ENCODE measurements at regions not wholly inside any gene's neighbourhood (a gene's known extent, or its start where the extent isn't known, plus 50 kb on each side); places are given as distances from the start of the nearest gene placed in this dataset.

DNA sequence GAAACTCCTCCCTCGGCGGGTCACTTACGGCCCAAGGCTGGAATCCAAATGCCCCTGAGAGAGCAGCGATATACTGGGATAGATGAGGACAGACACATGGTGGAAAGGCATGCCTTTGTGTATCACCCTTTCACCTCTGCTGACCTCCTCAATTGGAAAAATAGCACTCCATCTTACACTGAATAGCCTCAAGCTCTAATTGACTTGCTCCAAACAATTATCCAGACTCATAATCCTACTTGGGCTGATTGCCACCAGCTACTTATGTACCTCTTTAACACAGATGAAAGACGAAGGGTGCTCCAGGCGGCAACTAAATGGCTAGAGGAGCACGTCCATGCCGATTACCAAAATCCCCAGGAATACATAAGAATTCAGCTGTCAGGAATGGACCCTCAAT is 1142.2 kb downstream of the ARAP2 start:
- H3K4me1 ChIP-seq = no peaks in the 10 kb centered on the region
- TF ChIP-seq, protein P1, sequence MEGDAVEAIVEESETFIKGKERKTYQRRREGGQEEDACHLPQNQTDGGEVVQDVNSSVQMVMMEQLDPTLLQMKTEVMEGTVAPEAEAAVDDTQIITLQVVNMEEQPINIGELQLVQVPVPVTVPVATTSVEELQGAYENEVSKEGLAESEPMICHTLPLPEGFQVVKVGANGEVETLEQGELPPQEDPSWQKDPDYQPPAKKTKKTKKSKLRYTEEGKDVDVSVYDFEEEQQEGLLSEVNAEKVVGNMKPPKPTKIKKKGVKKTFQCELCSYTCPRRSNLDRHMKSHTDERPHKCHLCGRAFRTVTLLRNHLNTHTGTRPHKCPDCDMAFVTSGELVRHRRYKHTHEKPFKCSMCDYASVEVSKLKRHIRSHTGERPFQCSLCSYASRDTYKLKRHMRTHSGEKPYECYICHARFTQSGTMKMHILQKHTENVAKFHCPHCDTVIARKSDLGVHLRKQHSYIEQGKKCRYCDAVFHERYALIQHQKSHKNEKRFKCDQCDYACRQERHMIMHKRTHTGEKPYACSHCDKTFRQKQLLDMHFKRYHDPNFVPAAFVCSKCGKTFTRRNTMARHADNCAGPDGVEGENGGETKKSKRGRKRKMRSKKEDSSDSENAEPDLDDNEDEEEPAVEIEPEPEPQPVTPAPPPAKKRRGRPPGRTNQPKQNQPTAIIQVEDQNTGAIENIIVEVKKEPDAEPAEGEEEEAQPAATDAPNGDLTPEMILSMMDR (IDR thresholded peaks at IDR 0.05) = no peak
- TF ChIP-seq EP300 (IDR thresholded peaks at IDR 0.05) (no peak), POLR2A (IDR thresholded peaks at IDR 0.05) (no peak), POLR2AphosphoS5 (IDR thresholded peaks at IDR 0.05) (no peak)
- H3K27me3 ChIP-seq = no peaks in the 10 kb centered on the region
- no peak for DNase-seq
- intact Hi-C loops (cut with DNase I; ENCODE audit: low total_unique reads) = no loop called here
- H3K27ac ChIP-seq = no peak overlapping the region
- peaks cover 0 to 14% (median 2%) of the 10 kb centered on the region in 4 donors for H3K9me3 ChIP-seq
- 93 to 97% (median 94%) methylated on average over 8 of the region's 8 CpGs for WGBS, 5 donors
- H3K36me3 ChIP-seq = no peaks in the 10 kb centered on the region
- no peak overlapping the region for H3K4me3 ChIP-seq

DNA sequence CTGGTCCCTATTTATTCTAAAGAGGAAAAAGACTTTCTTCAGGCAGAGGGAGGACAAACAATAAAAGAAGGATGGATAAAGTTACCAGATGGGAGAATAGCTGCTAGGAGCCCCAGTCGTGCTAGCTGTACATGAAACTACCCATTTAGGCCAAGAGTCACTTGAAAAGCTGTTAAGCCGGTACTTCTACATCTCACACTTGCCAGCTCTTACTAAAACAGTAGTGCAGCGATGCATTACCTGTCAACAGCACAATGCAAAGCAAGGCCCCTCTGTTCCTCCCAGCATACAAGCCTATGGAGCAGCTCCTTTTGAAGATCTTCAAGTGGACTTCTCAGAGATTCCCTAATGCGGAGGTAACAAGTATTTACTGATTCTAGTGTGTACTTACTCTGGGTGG is 1138.8 kb downstream of the ARAP2 start:
- H3K27me3 ChIP-seq = no peaks in the 10 kb centered on the region
- intact Hi-C loops (cut with DNase I; ENCODE audit: low total_unique reads) = no loop called here
- H3K36me3 ChIP-seq = no peaks in the 10 kb centered on the region
- DNase-seq = peak in 1 of 2 donors; percentile 29
- peaks cover 0 to 14% (median 4%) of the 10 kb centered on the region in 4 donors for H3K9me3 ChIP-seq
- 40 to 58% (median 54%) methylated on average over 4 of the region's 4 CpGs for WGBS, 5 donors
- no peaks in the 10 kb centered on the region for H3K4me1 ChIP-seq
- no peak overlapping the region for H3K27ac ChIP-seq
- no peak overlapping the region for H3K4me3 ChIP-seq
- no peak for TF ChIP-seq POLR2A (IDR thresholded peaks at IDR 0.05)
- no peak for TF ChIP-seq EP300 (IDR thresholded peaks at IDR 0.05)
- TF ChIP-seq, protein P1 (IDR thresholded peaks at IDR 0.05) = no peak
- no peak for TF ChIP-seq POLR2AphosphoS5 (IDR thresholded peaks at IDR 0.05)

GRCh38 chr4:35106091-35106734 is 1138.1 kb downstream of the ARAP2 start:
- WGBS, 5 donors = 84 to 92% (median 89%) methylated on average over 13 of the region's 13 CpGs
- Histone ChIP-seq H3K27me3 (no peaks in the 10 kb centered on the region), H3K9me3 (peaks cover 0 to 11% (median 4%) of the 10 kb centered on the region in 4 donors), H3K27ac (no peak overlapping the region), H3K36me3 (no peaks in the 10 kb centered on the region), H3K4me3 (no peak overlapping the region), H3K4me1 (no peaks in the 10 kb centered on the region)
- intact Hi-C loops (cut with DNase I; ENCODE audit: low total_unique reads) = no loop called here
- TF ChIP-seq POLR2A (IDR thresholded peaks at IDR 0.05) (no peak), EP300 (IDR thresholded peaks at IDR 0.05) (no peak), POLR2AphosphoS5 (IDR thresholded peaks at IDR 0.05) (no peak)
- TF ChIP-seq, protein P1 (IDR thresholded peaks at IDR 0.05) = no peak
- no peak for DNase-seq

DNA sequence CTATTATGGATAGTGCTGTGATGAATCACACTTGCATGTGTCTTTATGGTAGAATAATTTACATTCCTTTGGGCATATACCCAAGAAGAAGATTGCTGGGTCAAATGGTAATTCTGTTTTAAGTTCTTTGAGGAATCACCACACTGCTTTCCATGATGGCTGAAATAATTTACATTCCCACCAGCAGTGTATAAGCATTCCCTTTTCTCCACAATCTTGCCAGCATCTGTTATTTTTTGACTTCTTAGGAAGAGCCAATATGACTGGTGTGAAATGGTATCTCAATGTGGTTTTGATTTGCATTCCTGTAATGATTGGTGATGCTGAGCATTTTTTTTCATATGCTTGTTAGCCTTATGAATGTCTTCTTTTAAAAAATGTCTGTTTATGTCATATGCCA is 1120.2 kb downstream of the ARAP2 start:
- Histone ChIP-seq H3K27ac (no peak overlapping the region), H3K36me3 (no peaks in the 10 kb centered on the region), H3K9me3 (no peaks in the 10 kb centered on the region), H3K4me1 (no peaks in the 10 kb centered on the region), H3K4me3 (no peak overlapping the region), H3K27me3 (no peaks in the 10 kb centered on the region)
- TF ChIP-seq POLR2AphosphoS5 (IDR thresholded peaks at IDR 0.05) = no peak
- TF ChIP-seq, protein P1 (IDR thresholded peaks at IDR 0.05) = no peak
- TF ChIP-seq EP300 (IDR thresholded peaks at IDR 0.05) = no peak
- no peak for TF ChIP-seq POLR2A (IDR thresholded peaks at IDR 0.05)
- intact Hi-C loops (cut with DNase I; ENCODE audit: low total_unique reads) = no loop called here
- DNase-seq = no peak

All from stomach (tissue), 8 donors.